ENCODE measurements at regions not wholly inside any gene's neighbourhood (a gene's known extent, or its start where the extent isn't known, plus 50 kb on each side); places are given as distances from the start of the nearest gene placed in this dataset.

GRCh38 chr2:166563894-166564293, 69.8 kb upstream of the SCN7A start:
- DNase-seq (ENCODE audit: low read depth, low spot score): no peak

- no peak for DNase-seq (ENCODE audit: low read depth, low spot score)
Measured at GRCh38 chr2:166560022-166560421, 66.0 kb upstream of the SCN7A start.

GRCh38 chr2:166550923-166551322, 56.9 kb upstream of the SCN7A start:
- no peak for DNase-seq (ENCODE audit: low read depth, low spot score)

- DNase-seq (ENCODE audit: low read depth, low spot score): no peak
Measured at GRCh38 chr2:166545473-166545872, 51.4 kb upstream of the SCN7A start.

Data from astrocyte of the hippocampus (primary cell).